ENCODE measurements at regions not wholly inside any gene's neighbourhood (a gene's known extent, or its start where the extent isn't known, plus 50 kb on each side); places are given as distances from the start of the nearest gene placed in this dataset.

DNA sequence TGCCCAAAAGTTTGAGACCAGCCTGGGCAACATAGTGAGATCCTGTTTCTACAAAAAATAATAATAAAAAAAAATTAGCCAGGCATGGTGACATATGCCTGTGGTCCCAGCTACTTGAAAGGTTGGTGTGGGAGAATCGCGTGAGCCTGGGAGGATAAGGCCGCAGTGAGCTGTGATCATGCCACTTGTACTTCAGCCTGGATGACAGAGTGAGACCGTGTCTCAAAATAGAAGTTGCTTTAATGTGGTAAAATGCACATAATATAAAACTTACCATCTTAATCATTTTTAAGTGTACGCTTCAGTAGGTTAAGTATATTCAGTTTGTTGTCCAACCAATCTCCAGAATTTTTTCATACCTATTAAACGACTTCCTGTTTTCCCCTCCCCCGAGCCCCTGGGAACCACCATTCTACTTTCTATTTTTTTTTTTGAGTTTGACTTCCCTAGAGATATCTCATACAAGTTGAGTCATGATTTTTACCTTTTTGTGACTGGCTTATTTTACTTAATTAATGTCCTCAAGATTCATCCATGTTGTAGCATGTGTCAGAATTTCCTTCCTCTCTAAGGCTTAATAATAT is 120.1 kb upstream of the POC5 start:
- H3K27me3 ChIP-seq (replicated peaks; ENCODE audit: insufficient read depth): no peaks in the 10 kb centered on the region
- no peaks in the 10 kb centered on the region for H3K9me3 ChIP-seq
- DNase-seq (ENCODE audit: low spot score): no peak
- intact Hi-C loops (cut with DNase I): no loop called here
- H3K36me3 ChIP-seq: no peaks in the 10 kb centered on the region
- no peak overlapping the region for H3K27ac ChIP-seq
- H3K4me1 ChIP-seq (replicated peaks): no peaks in the 10 kb centered on the region
- no peak overlapping the region for H3K4me3 ChIP-seq
- WGBS: 87% methylated on average over 7 of the region's 7 CpGs
- TF ChIP-seq POLR2A (IDR thresholded peaks at IDR 0.05) (no peak), POLR2AphosphoS5 (IDR thresholded peaks at IDR 0.05) (no peak)
- TF ChIP-seq, protein P1, sequence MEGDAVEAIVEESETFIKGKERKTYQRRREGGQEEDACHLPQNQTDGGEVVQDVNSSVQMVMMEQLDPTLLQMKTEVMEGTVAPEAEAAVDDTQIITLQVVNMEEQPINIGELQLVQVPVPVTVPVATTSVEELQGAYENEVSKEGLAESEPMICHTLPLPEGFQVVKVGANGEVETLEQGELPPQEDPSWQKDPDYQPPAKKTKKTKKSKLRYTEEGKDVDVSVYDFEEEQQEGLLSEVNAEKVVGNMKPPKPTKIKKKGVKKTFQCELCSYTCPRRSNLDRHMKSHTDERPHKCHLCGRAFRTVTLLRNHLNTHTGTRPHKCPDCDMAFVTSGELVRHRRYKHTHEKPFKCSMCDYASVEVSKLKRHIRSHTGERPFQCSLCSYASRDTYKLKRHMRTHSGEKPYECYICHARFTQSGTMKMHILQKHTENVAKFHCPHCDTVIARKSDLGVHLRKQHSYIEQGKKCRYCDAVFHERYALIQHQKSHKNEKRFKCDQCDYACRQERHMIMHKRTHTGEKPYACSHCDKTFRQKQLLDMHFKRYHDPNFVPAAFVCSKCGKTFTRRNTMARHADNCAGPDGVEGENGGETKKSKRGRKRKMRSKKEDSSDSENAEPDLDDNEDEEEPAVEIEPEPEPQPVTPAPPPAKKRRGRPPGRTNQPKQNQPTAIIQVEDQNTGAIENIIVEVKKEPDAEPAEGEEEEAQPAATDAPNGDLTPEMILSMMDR (IDR thresholded peaks at IDR 0.05): no peak

DNA sequence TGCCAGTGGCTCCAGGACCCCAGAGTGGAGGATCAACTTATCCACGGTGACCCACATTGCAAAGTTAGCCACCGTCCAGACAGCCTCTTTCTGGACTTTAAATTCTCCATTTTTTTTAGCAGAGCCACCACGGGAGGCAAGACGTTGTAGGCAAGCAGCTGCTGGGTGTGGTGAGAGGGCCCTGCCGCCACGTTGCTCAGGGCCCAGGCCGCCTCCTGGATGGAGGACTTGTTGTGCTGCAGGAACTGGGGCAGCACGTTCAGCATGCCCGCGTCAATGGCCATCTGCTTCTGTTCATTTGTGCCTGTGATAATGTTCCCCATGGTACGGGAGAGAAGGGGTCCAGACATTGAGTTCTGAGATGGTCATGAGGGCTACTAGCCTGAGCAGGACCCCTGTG is 114.3 kb upstream of the POC5 start:
- TF ChIP-seq, protein P1 (IDR thresholded peaks at IDR 0.05): no peak
- no peak for TF ChIP-seq POLR2AphosphoS5 (IDR thresholded peaks at IDR 0.05)
- H3K9me3 ChIP-seq: no peaks in the 10 kb centered on the region
- H3K4me1 ChIP-seq (replicated peaks): peaks cover 2% of the 10 kb centered on the region
- H3K36me3 ChIP-seq: no peaks in the 10 kb centered on the region
- no peak for DNase-seq (ENCODE audit: low spot score)
- intact Hi-C loops (cut with DNase I): no loop called here
- H3K4me3 ChIP-seq: no peak overlapping the region
- WGBS: 90% methylated on average over 11 of the region's 11 CpGs
- no peaks in the 10 kb centered on the region for H3K27me3 ChIP-seq (replicated peaks; ENCODE audit: insufficient read depth)
- no peak overlapping the region for H3K27ac ChIP-seq

DNA sequence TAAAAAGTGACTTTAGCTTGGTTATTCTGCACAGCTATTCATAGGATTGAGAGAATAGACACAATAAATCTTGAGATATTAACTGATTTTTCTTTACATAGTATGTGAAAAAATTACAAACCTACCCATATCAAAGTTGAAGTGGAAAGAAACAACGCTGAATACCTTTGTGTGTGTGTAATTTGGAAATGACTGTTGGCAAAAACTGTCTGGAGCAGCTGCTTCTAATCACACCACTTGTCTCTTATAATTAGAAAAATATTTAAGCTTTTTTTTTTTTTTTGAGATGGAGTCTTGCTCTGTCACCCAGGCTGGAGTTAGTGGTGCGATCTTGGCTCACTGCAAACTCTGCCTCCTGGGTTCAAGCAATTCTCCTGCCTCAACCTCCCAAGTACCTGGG is 110.8 kb upstream of the POC5 start:
- Histone ChIP-seq H3K9me3 (no peaks in the 10 kb centered on the region), H3K4me1 (replicated peaks) (peaks cover 2% of the 10 kb centered on the region), H3K27me3 (replicated peaks; ENCODE audit: insufficient read depth) (no peaks in the 10 kb centered on the region), H3K36me3 (no peaks in the 10 kb centered on the region), H3K27ac (no peak overlapping the region), H3K4me3 (no peak overlapping the region)
- no peak for DNase-seq (ENCODE audit: low spot score)
- 61% methylated on average over 2 of the region's 2 CpGs for WGBS
- intact Hi-C loops (cut with DNase I): no loop called here
- TF ChIP-seq POLR2AphosphoS5 (IDR thresholded peaks at IDR 0.05) (no peak), POLR2A (IDR thresholded peaks at IDR 0.05) (no peak)
- TF ChIP-seq, protein P1 (IDR thresholded peaks at IDR 0.05): no peak

DNA sequence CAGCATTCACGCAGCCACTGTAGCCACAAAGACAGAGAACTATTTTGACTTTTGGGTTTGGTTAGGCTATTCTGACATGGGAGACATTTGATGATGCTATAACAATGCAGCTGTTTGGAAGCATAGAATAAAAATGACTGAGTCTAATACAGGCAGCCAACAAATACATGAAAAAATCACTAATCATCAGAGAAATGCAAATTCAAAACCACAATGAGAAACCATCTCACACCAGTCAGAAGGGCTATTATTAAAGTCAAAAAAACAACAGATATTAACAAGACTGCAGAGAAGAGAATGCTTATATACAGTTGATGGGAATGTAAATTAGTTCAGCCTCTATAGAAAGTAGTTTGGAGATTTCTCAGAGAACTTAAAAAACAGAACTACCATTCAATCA is 107.1 kb upstream of the POC5 start:
- Histone ChIP-seq H3K9me3 (no peaks in the 10 kb centered on the region), H3K27ac (no peak overlapping the region), H3K36me3 (no peaks in the 10 kb centered on the region), H3K4me3 (no peak overlapping the region), H3K27me3 (replicated peaks; ENCODE audit: insufficient read depth) (no peaks in the 10 kb centered on the region), H3K4me1 (replicated peaks) (peaks cover 2% of the 10 kb centered on the region)
- WGBS: 92% methylated on average over 1 of the region's 1 CpG
- intact Hi-C loops (cut with DNase I): no loop called here
- TF ChIP-seq POLR2AphosphoS5 (IDR thresholded peaks at IDR 0.05) (no peak), POLR2A (IDR thresholded peaks at IDR 0.05) (no peak)
- TF ChIP-seq, protein P1 (IDR thresholded peaks at IDR 0.05): no peak
- DNase-seq (ENCODE audit: low spot score): no peak

DNA sequence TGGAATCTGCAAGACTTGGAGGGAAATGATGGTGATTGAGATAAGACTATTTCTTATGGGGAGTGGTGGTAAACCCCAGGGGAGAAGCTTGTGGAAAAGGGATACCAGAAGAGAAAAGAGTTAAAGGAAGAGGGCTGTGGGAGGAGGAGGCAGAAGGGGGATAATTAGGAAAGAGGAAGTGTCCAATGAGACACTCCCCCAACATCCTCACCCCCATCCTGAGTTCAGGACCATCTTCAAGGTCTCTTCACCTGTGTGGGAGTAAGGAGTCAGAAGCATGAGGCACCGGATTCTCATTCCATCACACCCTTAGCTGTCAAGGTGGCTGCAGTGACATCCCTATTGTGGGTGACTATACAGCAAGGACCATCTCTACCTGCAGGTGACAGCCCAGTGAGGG is 106.6 kb upstream of the POC5 start:
- no peaks in the 10 kb centered on the region for H3K9me3 ChIP-seq
- 79% methylated on average over 1 of the region's 1 CpG for WGBS
- H3K36me3 ChIP-seq: no peaks in the 10 kb centered on the region
- TF ChIP-seq POLR2AphosphoS5 (IDR thresholded peaks at IDR 0.05) (no peak), POLR2A (IDR thresholded peaks at IDR 0.05) (no peak)
- TF ChIP-seq, protein P1 (IDR thresholded peaks at IDR 0.05): no peak
- no peak overlapping the region for H3K4me3 ChIP-seq
- intact Hi-C loops (cut with DNase I): no loop called here
- H3K27me3 ChIP-seq (replicated peaks; ENCODE audit: insufficient read depth): no peaks in the 10 kb centered on the region
- DNase-seq (ENCODE audit: low spot score): no peak
- H3K27ac ChIP-seq: no peak overlapping the region
- peaks cover 2% of the 10 kb centered on the region for H3K4me1 ChIP-seq (replicated peaks)
